ENCODE measurements at regions not wholly inside any gene's neighbourhood (a gene's known extent, or its start where the extent isn't known, plus 50 kb on each side); places are given as distances from the start of the nearest gene placed in this dataset.

DNA sequence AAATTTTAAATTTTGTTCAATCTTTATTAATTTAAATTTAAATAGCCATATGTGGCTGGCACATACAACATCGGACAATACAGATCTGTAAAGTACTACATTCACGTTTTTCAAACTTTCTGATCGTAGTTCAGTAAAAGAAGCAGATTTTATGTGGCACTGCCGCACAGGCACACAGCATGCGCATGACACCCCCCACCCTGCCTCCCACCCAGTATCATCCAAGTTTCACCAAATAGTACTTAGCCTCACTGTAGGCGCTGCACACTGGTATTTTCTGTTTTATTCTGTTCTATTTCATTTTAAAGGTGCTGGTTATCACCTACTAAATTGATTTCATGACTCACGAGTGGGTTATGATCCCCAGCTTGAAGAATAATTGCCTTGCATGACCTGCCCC is 159.9 kb downstream of the HIPK3 start:
- TF ChIP-seq POLR2A (IDR thresholded peaks at IDR 0.05) = no peak
- TF ChIP-seq, protein P1, sequence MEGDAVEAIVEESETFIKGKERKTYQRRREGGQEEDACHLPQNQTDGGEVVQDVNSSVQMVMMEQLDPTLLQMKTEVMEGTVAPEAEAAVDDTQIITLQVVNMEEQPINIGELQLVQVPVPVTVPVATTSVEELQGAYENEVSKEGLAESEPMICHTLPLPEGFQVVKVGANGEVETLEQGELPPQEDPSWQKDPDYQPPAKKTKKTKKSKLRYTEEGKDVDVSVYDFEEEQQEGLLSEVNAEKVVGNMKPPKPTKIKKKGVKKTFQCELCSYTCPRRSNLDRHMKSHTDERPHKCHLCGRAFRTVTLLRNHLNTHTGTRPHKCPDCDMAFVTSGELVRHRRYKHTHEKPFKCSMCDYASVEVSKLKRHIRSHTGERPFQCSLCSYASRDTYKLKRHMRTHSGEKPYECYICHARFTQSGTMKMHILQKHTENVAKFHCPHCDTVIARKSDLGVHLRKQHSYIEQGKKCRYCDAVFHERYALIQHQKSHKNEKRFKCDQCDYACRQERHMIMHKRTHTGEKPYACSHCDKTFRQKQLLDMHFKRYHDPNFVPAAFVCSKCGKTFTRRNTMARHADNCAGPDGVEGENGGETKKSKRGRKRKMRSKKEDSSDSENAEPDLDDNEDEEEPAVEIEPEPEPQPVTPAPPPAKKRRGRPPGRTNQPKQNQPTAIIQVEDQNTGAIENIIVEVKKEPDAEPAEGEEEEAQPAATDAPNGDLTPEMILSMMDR (IDR thresholded peaks at IDR 0.05) = no peak
